Activated CD4-positive, alpha-beta T cell treated with anti-CD3 and anti-CD28 coated beads, Interleukin-2, amount 10 ng/mL, durations not matched to agents 24 days and 14 days (primary cell): ENCODE measurements at regions not wholly inside any gene's neighbourhood (a gene's known extent, or its start where the extent isn't known, plus 50 kb on each side); places are given as distances from the start of the nearest gene placed in this dataset.

Source experiments
- DNase-seq: peaks from one replicate; pipeline ENCODE4 v3.0.0; 2022
- H3K27ac Mint-ChIP-seq: one replicate; pipeline ENCODE4 v1.8.0; 2022; ENCODE audit warnings: mild to moderate bottlenecking, mixed read lengths
- H3K27me3 Mint-ChIP-seq: one replicate; pipeline ENCODE4 v1.8.0; 2022; ENCODE audit warnings: mixed read lengths
- H3K36me3 Mint-ChIP-seq: one replicate; pipeline ENCODE4 v1.8.0; 2022; ENCODE audit warnings: low read depth, mild to moderate bottlenecking, mixed read lengths
- H3K4me1 Mint-ChIP-seq: one replicate; pipeline ENCODE4 v1.8.0; 2021; ENCODE audit warnings: mixed read lengths
- H3K4me3 Mint-ChIP-seq: one replicate; pipeline ENCODE4 v1.8.0; 2022; ENCODE audit warnings: mild to moderate bottlenecking, moderate library complexity, mixed read lengths
- H3K9me3 Mint-ChIP-seq: one replicate; pipeline ENCODE4 v1.8.0; 2021; ENCODE audit warnings: mixed read lengths
- intact Hi-C: fragments of 100-400 bp; cut with micrococcal nuclease; formaldehyde crosslinking; loops from one replicate; pipeline ENCODE4 v1.15.1; 2023

- Mint-ChIP-seq H3K9me3 (no peaks in the 10 kb centered on the region), H3K27ac (no peak overlapping the region)
Observed at GRCh38 chr11:116657842-116658825, 114.7 kb downstream of the BUD13 start.

GRCh38 chr11:116656011-116656410, 116.8 kb downstream of the BUD13 start:
- DNase-seq = no peak
- H3K27ac Mint-ChIP-seq = no peak overlapping the region
- H3K36me3 Mint-ChIP-seq = no peaks in the 10 kb centered on the region
- H3K9me3 Mint-ChIP-seq = no peaks in the 10 kb centered on the region
- H3K27me3 Mint-ChIP-seq = peaks cover 3% of the 10 kb centered on the region
- H3K4me3 Mint-ChIP-seq = no peak overlapping the region
- intact Hi-C loops = no loop called here
- H3K4me1 Mint-ChIP-seq = no peaks in the 10 kb centered on the region

More at GRCh38 chr11:116657842-116658825, 114.7 kb downstream of the BUD13 start:
- no peak for DNase-seq
- no peak overlapping the region for H3K4me3 Mint-ChIP-seq
- intact Hi-C loops = no loop called here
- no peaks in the 10 kb centered on the region for H3K27me3 Mint-ChIP-seq
- H3K4me1 Mint-ChIP-seq = no peaks in the 10 kb centered on the region
- no peaks in the 10 kb centered on the region for H3K36me3 Mint-ChIP-seq

GRCh38 chr11:116654526-116654925, 118.3 kb downstream of the BUD13 start:
- Mint-ChIP-seq H3K36me3 (no peaks in the 10 kb centered on the region), H3K27ac (no peak overlapping the region), H3K27me3 (peaks cover 5% of the 10 kb centered on the region), H3K4me3 (no peak overlapping the region), H3K4me1 (no peaks in the 10 kb centered on the region), H3K9me3 (no peaks in the 10 kb centered on the region)
- intact Hi-C loops = no loop called here
- no peak for DNase-seq

- intact Hi-C loops = no loop called here
- H3K27ac Mint-ChIP-seq = no peak overlapping the region
- H3K4me3 Mint-ChIP-seq = no peak overlapping the region
- H3K9me3 Mint-ChIP-seq = no peaks in the 10 kb centered on the region
- no peaks in the 10 kb centered on the region for H3K36me3 Mint-ChIP-seq
- H3K27me3 Mint-ChIP-seq = peaks cover 5% of the 10 kb centered on the region
- H3K4me1 Mint-ChIP-seq = no peaks in the 10 kb centered on the region
- no peak for DNase-seq
Observed at GRCh38 chr11:116653206-116653605, 119.6 kb downstream of the BUD13 start.

GRCh38 chr11:116651737-116652237, 121.0 kb downstream of the BUD13 start:
- intact Hi-C loops = no loop called here
- H3K36me3 Mint-ChIP-seq = no peaks in the 10 kb centered on the region
- H3K27ac Mint-ChIP-seq = no peak overlapping the region
- no peak overlapping the region for H3K4me3 Mint-ChIP-seq
- H3K4me1 Mint-ChIP-seq = no peaks in the 10 kb centered on the region
- DNase-seq = no peak
- no peaks in the 10 kb centered on the region for H3K9me3 Mint-ChIP-seq
- H3K27me3 Mint-ChIP-seq = peaks cover 5% of the 10 kb centered on the region

- Mint-ChIP-seq H3K4me1 (no peaks in the 10 kb centered on the region), H3K27me3 (peaks cover 5% of the 10 kb centered on the region), H3K4me3 (no peak overlapping the region), H3K36me3 (no peaks in the 10 kb centered on the region), H3K27ac (no peak overlapping the region), H3K9me3 (no peaks in the 10 kb centered on the region)
- intact Hi-C loops = no loop called here
- no peak for DNase-seq
Observed at GRCh38 chr11:116651098-116651736, 121.6 kb downstream of the BUD13 start.

- intact Hi-C loops = no loop called here
- Mint-ChIP-seq H3K4me1 (no peaks in the 10 kb centered on the region), H3K27me3 (peaks cover 5% of the 10 kb centered on the region), H3K9me3 (no peaks in the 10 kb centered on the region), H3K36me3 (no peaks in the 10 kb centered on the region), H3K4me3 (no peak overlapping the region), H3K27ac (no peak overlapping the region)
- DNase-seq = no peak
Observed at GRCh38 chr11:116650052-116650451, 122.7 kb downstream of the BUD13 start.

GRCh38 chr11:116649268-116649667, 123.5 kb downstream of the BUD13 start:
- no peak overlapping the region for H3K27ac Mint-ChIP-seq

GRCh38 chr11:116648247-116649174, 124.3 kb downstream of the BUD13 start:
- no peaks in the 10 kb centered on the region for H3K9me3 Mint-ChIP-seq
- H3K4me1 Mint-ChIP-seq = no peaks in the 10 kb centered on the region
- DNase-seq = no peak
- intact Hi-C loops = no loop called here
- no peaks in the 10 kb centered on the region for H3K36me3 Mint-ChIP-seq
- peaks cover 5% of the 10 kb centered on the region for H3K27me3 Mint-ChIP-seq
- no peak overlapping the region for H3K4me3 Mint-ChIP-seq
- H3K27ac Mint-ChIP-seq = no peak overlapping the region

More at GRCh38 chr11:116649268-116649667, 123.5 kb downstream of the BUD13 start:
- Mint-ChIP-seq H3K27me3 (peaks cover 5% of the 10 kb centered on the region), H3K36me3 (no peaks in the 10 kb centered on the region), H3K4me1 (no peaks in the 10 kb centered on the region), H3K9me3 (no peaks in the 10 kb centered on the region), H3K4me3 (no peak overlapping the region)
- intact Hi-C loops = no loop called here
- DNase-seq = no peak

- peaks cover 5% of the 10 kb centered on the region for H3K27me3 Mint-ChIP-seq
- H3K9me3 Mint-ChIP-seq = no peaks in the 10 kb centered on the region
- no peak for DNase-seq
- intact Hi-C loops = no loop called here
- no peak overlapping the region for H3K4me3 Mint-ChIP-seq
- H3K36me3 Mint-ChIP-seq = no peaks in the 10 kb centered on the region
- H3K27ac Mint-ChIP-seq = no peak overlapping the region
- H3K4me1 Mint-ChIP-seq = no peaks in the 10 kb centered on the region
Observed at GRCh38 chr11:116647305-116648080, 125.3 kb downstream of the BUD13 start.

- no peak overlapping the region for H3K4me3 Mint-ChIP-seq
- intact Hi-C loops = no loop called here
Observed at GRCh38 chr11:116646191-116646590, 126.6 kb downstream of the BUD13 start.

GRCh38 chr11:116644941-116645305, 127.9 kb downstream of the BUD13 start:
- H3K36me3 Mint-ChIP-seq = no peaks in the 10 kb centered on the region
- H3K9me3 Mint-ChIP-seq = no peaks in the 10 kb centered on the region
- H3K4me1 Mint-ChIP-seq = no peaks in the 10 kb centered on the region
- H3K27ac Mint-ChIP-seq = no peak overlapping the region
- DNase-seq = no peak
- H3K4me3 Mint-ChIP-seq = no peak overlapping the region
- H3K27me3 Mint-ChIP-seq = no peaks in the 10 kb centered on the region
- intact Hi-C loops = no loop called here

More at GRCh38 chr11:116646191-116646590, 126.6 kb downstream of the BUD13 start:
- no peaks in the 10 kb centered on the region for H3K36me3 Mint-ChIP-seq
- no peaks in the 10 kb centered on the region for H3K4me1 Mint-ChIP-seq
- no peak for DNase-seq
- H3K27ac Mint-ChIP-seq = no peak overlapping the region
- H3K9me3 Mint-ChIP-seq = no peaks in the 10 kb centered on the region
- H3K27me3 Mint-ChIP-seq = peaks cover 3% of the 10 kb centered on the region
